ENCODE measurements at regions not wholly inside any gene's neighbourhood (a gene's known extent, or its start where the extent isn't known, plus 50 kb on each side); places are given as distances from the start of the nearest gene placed in this dataset.

GRCh38 chr4:152020073-152020472 lies 259.3 kb upstream of the GATB start:
- Histone ChIP-seq H3K79me2 (ENCODE audit: control insufficient read depth, insufficient read depth, low read length) (no peaks in the 10 kb centered on the region), H3K9ac (ENCODE audit: low read length) (no peak overlapping the region), H3K4me3 (ENCODE audit: control extremely low read depth in 1 of 5, extremely low read depth in 1 of 5, insufficient read depth in 1 of 5, low read depth in 2 of 5, low read length in 4 of 5) (no peak overlapping the region), H3K27ac (ENCODE audit: low read length in 2 of 2) (no peak overlapping the region), H3K4me1 (ENCODE audit: control insufficient read depth in 2 of 2, insufficient read depth in 2 of 2, low read length in 2 of 2) (peaks cover 1 to 10% of the 10 kb centered on the region in 2 donors), H3K4me2 (replicated peaks; ENCODE audit: low read depth, low read length, poor library complexity, severe bottlenecking) (no peak overlapping the region), H2AFZ (ENCODE audit: insufficient read depth, low read depth, low read length, poor library complexity, severe bottlenecking) (no peak overlapping the region), H3K36me3 (replicated peaks in 1 of 2; ENCODE audit: control extremely low read depth in 1 of 2, control insufficient read depth in 1 of 2, extremely low read depth in 1 of 2, insufficient read depth in 2 of 2, low read length in 1 of 2) (no peaks in the 10 kb centered on the region), H4K20me1 (ENCODE audit: control insufficient read depth, insufficient read depth, low read length, poor library complexity, severe bottlenecking) (no peaks in the 10 kb centered on the region), H3K9me3 (ENCODE audit: control extremely low read depth in 1 of 3, control insufficient read depth in 2 of 3, insufficient read depth in 1 of 3, low read length in 2 of 3) (no peaks in the 10 kb centered on the region), H3K27me3 (replicated peaks in 1 of 4; ENCODE audit: control extremely low read depth in 1 of 4, control insufficient read depth in 3 of 4, insufficient read depth in 4 of 4, low read length in 3 of 4) (peaks cover 0 to 6% (median 1%) of the 10 kb centered on the region in 4 experiments)
- 90% methylated on average over 4 of the region's 5 CpGs for WGBS (ENCODE audit: insufficient coverage)
- POLR2A ChIA-PET: no interaction called here
- CTCF ChIA-PET: no interaction called here
- no peaks in the 10 kb centered on the region for H3K9me3 Mint-ChIP-seq (ENCODE audit: insufficient read depth)
- intact Hi-C loops (cut with micrococcal nuclease): no loop called here
- no peak for ATAC-seq (ENCODE audit: low read depth)
- H3K4me3 Mint-ChIP-seq: no peak overlapping the region
- TF ChIP-seq EZH2 (IDR thresholded peaks at IDR 0.05; ENCODE audit: borderline replicate concordance, insufficient read depth, low read depth, low read length, poor library complexity, severe bottlenecking): no peak
- TF ChIP-seq CTCF (IDR thresholded peaks at IDR 0.05): no peak
- peaks cover 11% of the 10 kb centered on the region for H3K27me3 Mint-ChIP-seq
- H3K27ac Mint-ChIP-seq: no peak overlapping the region
- DNase-seq: no peak
- H3K4me1 Mint-ChIP-seq: peaks cover under 1% of the 10 kb centered on the region

- intact Hi-C loops (cut with micrococcal nuclease): no loop called here
- ChIA-PET CTCF (no interaction called here), POLR2A (no interaction called here)
- DNase-seq: no peak
- Mint-ChIP-seq H3K4me1 (peaks cover 19% of the 10 kb centered on the region), H3K27me3 (peaks cover 13% of the 10 kb centered on the region), H3K4me3 (no peak overlapping the region), H3K27ac (no peak overlapping the region), H3K9me3 (ENCODE audit: insufficient read depth) (no peaks in the 10 kb centered on the region)
- Histone ChIP-seq H3K4me1 (ENCODE audit: control insufficient read depth in 2 of 2, insufficient read depth in 2 of 2, low read length in 2 of 2) (peaks cover 18 to 25% of the 10 kb centered on the region in 2 donors), H3K27ac (ENCODE audit: low read length in 2 of 2) (no peak overlapping the region), H3K27me3 (replicated peaks in 1 of 4; ENCODE audit: control extremely low read depth in 1 of 4, control insufficient read depth in 3 of 4, insufficient read depth in 4 of 4, low read length in 3 of 4) (no peaks in the 10 kb centered on the region), H4K20me1 (ENCODE audit: control insufficient read depth, insufficient read depth, low read length, poor library complexity, severe bottlenecking) (no peaks in the 10 kb centered on the region), H3K4me3 (ENCODE audit: control extremely low read depth in 1 of 5, extremely low read depth in 1 of 5, insufficient read depth in 1 of 5, low read depth in 2 of 5, low read length in 4 of 5) (no peak overlapping the region), H2AFZ (ENCODE audit: insufficient read depth, low read depth, low read length, poor library complexity, severe bottlenecking) (no peak overlapping the region), H3K9me3 (ENCODE audit: control extremely low read depth in 1 of 3, control insufficient read depth in 2 of 3, insufficient read depth in 1 of 3, low read length in 2 of 3) (no peaks in the 10 kb centered on the region), H3K9ac (ENCODE audit: low read length) (no peak overlapping the region), H3K79me2 (ENCODE audit: control insufficient read depth, insufficient read depth, low read length) (no peaks in the 10 kb centered on the region), H3K4me2 (replicated peaks; ENCODE audit: low read depth, low read length, poor library complexity, severe bottlenecking) (no peak overlapping the region), H3K36me3 (replicated peaks in 1 of 2; ENCODE audit: control extremely low read depth in 1 of 2, control insufficient read depth in 1 of 2, extremely low read depth in 1 of 2, insufficient read depth in 2 of 2, low read length in 1 of 2) (no peaks in the 10 kb centered on the region)
- no peak for ATAC-seq (ENCODE audit: low read depth)
- TF ChIP-seq CTCF (IDR thresholded peaks at IDR 0.05) (no peak), EZH2 (IDR thresholded peaks at IDR 0.05; ENCODE audit: borderline replicate concordance, insufficient read depth, low read depth, low read length, poor library complexity, severe bottlenecking) (no peak)
- 98% methylated on average over 5 of the region's 5 CpGs for WGBS (ENCODE audit: insufficient coverage)
These were observed 255.5 kb upstream of the GATB start for GRCh38 chr4:152016303-152016620.

Data from B cell (primary cell).